IPS-15b (cell line): ENCODE measurements at regions not wholly inside any gene's neighbourhood (a gene's known extent, or its start where the extent isn't known, plus 50 kb on each side); places are given as distances from the start of the nearest gene placed in this dataset.

ENCODE experiments used
- H3K27me3 ChIP-seq: one replicate; pipeline ENCODE4 v1.6.1; 2013; ENCODE audit warnings: low read length; ENCODE audit not compliant: control insufficient read depth, insufficient read depth
- H3K36me3 ChIP-seq: one replicate; pipeline ENCODE4 v1.6.1; 2013; ENCODE audit warnings: low read length; ENCODE audit not compliant: control insufficient read depth, insufficient read depth
- H3K4me1 ChIP-seq: one replicate; pipeline ENCODE4 v1.6.1; 2013; ENCODE audit warnings: mild to moderate bottlenecking, low read length; ENCODE audit not compliant: control insufficient read depth, insufficient read depth
- H3K4me3 ChIP-seq: one replicate; pipeline ENCODE4 v1.5.1; 2013; ENCODE audit warnings: low read depth, low read length
- H3K9ac ChIP-seq: one replicate; pipeline ENCODE4 v1.6.1; 2013; ENCODE audit warnings: low read depth, mild to moderate bottlenecking, low read length
- H3K9me3 ChIP-seq: one replicate; pipeline ENCODE4 v1.6.1; 2013; ENCODE audit warnings: mild to moderate bottlenecking, low read length; ENCODE audit not compliant: control insufficient read depth, insufficient read depth

DNA sequence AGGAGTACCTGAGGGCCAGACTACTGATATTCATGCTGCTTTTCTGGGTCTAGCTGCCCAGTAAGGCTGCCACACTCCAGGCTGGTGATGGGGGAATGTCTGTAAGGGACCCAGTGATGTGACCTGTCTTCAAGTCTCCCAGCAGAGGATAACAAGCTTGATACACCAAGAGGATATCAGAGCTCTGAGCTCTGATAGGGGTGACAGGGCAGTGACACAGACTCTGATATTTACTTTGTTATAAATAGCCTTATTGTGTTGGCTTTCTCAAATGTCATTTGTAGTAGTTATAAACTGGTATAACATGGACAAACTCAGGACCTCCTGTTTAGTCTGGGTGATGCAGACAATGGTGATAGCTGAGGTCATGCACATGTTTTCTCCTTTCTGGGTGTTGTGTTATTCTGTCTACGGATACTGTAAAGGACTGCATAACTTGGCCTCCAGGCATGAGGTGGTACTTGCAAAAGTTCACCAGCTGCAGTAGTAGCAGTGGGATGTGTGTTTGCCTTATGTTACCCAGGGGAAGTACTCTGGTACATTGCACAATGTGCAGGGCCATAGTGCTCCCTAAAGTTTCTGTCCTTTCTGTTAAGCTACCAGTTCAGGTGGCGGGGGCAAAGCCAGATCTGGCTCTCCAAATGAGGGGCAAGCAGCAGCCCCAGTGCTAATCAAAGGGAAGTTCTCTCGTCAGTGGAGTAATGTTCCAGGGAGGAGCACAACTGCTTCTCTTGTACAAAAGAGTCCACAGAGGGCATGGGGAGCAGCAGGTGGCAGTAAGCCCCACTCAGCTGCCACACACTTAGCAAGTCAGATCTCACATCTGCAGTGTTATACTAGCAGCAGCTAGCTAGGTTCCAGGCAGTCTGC, 812.2 kb downstream of the JRKL start:
- H3K27me3 ChIP-seq, result no peaks in the 10 kb centered on the region
- no peaks in the 10 kb centered on the region for H3K9me3 ChIP-seq
- peaks cover 2% of the 10 kb centered on the region for H3K4me1 ChIP-seq
- H3K4me3 ChIP-seq, result no peak overlapping the region
- H3K36me3 ChIP-seq, result no peaks in the 10 kb centered on the region
- H3K9ac ChIP-seq, result no peak overlapping the region

DNA sequence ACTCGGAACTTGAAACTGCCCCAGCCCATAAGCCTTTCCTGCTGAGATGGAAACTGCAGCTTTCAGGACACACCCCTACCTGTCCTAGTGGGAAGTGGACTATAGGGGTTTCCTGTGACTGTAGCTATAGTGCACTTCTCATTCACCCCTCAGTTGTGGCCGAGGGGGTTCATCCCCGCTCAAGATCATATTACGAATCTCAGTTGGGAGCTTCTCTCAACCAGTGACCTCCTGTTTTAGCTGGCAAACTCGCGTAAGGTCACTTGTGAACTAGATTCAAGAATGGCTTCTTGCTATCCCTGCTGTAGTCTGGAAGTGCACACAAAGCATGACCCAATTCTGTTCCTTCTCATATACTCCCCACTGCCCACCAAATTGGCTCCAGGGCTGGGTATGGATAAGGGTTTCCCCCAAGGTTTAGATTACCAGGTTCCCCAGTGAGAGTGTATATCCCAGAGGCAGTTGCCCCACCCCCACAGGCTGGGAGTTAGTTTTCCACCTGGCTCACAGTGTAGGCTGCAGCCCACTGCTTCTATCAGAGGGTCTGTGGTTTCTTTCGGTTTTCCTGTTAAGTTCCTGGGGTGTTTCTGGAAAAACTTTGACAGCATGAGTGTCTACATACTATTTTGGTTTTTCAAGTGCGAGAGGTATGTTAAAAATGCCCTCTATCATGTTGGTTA, 812.9 kb downstream of the JRKL start:
- H3K9me3 ChIP-seq, result no peaks in the 10 kb centered on the region
- H3K9ac ChIP-seq, result no peak overlapping the region
- no peaks in the 10 kb centered on the region for H3K36me3 ChIP-seq
- H3K4me1 ChIP-seq, result peaks cover 2% of the 10 kb centered on the region
- no peak overlapping the region for H3K4me3 ChIP-seq
- no peaks in the 10 kb centered on the region for H3K27me3 ChIP-seq

DNA sequence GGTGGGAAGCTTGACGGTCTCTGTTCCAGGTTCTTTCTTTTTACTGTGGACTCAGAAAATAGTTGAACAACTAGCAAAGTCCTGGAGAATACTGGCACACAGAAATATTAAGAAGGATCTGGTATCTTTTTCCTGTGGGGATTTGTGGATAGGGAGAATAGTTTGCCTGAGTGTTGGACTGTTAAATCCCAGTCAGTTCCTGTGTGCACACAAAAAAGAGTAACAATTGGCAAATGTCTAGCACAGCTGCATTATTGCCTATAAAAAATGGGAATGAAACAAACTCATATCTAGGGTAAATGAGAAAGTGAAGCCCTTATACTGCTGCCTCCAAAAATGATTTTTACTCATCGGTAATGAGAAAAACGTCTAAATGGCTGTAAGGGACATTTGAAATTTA, 828.2 kb downstream of the JRKL start:
- Histone ChIP-seq H3K36me3 (no peaks in the 10 kb centered on the region), H3K4me1 (no peaks in the 10 kb centered on the region), H3K9me3 (no peaks in the 10 kb centered on the region)

DNA sequence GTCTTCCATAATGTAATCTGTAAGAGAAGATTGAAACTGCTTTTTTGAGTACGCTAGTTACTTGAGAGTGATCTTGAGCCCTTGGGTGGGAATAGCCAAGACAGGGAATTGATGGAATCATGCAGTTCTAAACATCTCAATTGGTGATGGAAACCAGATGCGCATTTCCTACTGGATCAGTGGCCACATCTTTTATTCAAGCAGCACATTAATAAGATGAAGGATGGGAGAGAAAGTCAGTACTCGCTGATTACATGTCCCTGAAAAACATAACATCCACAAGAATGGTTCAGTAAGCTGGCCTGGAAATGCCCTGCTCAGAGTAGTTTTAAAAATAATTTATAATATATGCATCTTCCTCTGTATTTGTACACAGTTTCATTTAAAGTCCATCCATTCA, 833.8 kb downstream of the JRKL start:
- H3K4me3 ChIP-seq, result no peak overlapping the region
- H3K27me3 ChIP-seq, result no peaks in the 10 kb centered on the region
- H3K36me3 ChIP-seq, result no peaks in the 10 kb centered on the region
- no peak overlapping the region for H3K9ac ChIP-seq
- no peaks in the 10 kb centered on the region for H3K4me1 ChIP-seq
- no peaks in the 10 kb centered on the region for H3K9me3 ChIP-seq

More for the DNA sequence above, 828.2 kb downstream of the JRKL start:
- Histone ChIP-seq H3K4me3 (no peak overlapping the region), H3K27me3 (no peaks in the 10 kb centered on the region), H3K9ac (no peak overlapping the region)

DNA sequence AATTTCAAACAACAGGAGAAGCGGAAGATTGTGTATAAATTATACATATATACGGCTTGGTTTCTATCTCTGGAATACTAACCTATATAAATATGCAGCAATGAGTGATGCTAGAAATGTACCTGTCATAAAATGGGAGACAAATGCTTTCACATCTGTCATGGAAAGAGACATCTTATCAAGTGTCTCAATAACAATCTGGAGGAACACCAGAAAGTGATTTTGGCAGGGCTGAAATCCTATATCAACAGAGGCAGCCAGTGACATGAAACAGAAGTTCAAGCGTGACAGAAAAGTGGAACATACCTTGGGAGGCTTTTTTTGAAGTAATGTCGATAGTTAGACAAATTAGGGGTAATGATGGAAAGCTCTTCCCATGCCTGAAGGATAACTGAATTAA, 834.6 kb downstream of the JRKL start:
- Histone ChIP-seq H3K36me3 (no peaks in the 10 kb centered on the region), H3K4me3 (no peak overlapping the region), H3K4me1 (no peaks in the 10 kb centered on the region), H3K9me3 (no peaks in the 10 kb centered on the region), H3K27me3 (no peaks in the 10 kb centered on the region), H3K9ac (no peak overlapping the region)

DNA sequence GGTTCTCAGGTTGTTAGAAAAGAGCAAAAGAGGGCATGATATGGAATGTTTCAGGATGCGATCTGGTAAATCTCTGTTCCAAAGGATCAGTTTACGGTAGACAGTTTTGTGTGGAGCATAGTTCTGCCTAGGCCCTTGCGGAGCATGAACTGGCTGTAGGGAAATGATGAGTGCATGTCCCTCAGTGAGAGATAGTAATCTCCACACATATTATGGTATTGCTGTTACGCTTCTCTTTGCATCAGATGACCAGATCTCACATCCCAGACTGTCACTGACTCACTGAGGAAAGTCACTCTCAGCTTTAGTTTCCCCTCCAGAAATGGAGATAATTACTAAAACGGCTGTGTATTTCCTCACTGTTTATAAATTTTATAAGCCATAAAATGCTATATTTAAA, 836.0 kb downstream of the JRKL start:
- Histone ChIP-seq H3K9me3 (no peaks in the 10 kb centered on the region), H3K4me1 (no peaks in the 10 kb centered on the region), H3K27me3 (no peaks in the 10 kb centered on the region), H3K36me3 (no peaks in the 10 kb centered on the region), H3K4me3 (no peak overlapping the region), H3K9ac (no peak overlapping the region)

DNA sequence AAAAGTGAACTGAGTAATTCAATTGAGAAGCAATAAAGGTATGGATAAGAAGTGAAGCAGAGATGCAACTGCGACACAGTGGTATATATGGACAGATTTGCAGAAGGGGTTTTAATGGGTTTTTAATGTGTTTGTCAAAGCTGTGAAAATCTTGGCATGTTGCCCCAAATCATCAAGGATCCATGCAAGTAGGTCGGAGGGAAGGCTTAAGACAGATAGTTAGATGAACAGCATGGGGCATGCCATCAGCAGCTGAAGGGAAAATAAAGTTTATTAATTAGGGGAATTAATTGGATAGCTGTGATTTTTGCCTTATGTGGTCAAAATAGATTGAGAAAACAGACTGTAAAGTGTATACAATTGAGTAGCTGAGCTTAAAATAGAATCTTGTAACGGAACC, 840.1 kb downstream of the JRKL start:
- no peaks in the 10 kb centered on the region for H3K36me3 ChIP-seq
- H3K9ac ChIP-seq, result no peak overlapping the region
- no peaks in the 10 kb centered on the region for H3K4me1 ChIP-seq

DNA sequence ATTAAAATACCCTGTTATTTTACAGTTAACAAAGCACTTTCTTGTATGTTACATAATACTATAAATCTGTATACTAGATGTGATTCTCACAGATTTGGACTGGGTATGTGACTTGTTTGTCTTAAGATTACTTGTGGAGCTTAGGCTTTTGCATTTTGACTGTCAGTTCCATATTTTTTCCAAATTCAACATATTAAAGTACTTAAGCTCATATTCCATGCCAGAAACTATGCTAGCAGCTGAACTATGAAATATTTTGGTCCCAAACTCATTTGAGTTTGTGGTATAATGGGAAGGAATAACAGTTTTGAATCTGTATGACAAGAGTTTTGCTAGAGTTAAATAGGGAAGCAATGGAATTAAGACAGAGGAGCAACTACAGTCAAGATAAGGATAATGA, 841.4 kb downstream of the JRKL start:
- no peak overlapping the region for H3K4me3 ChIP-seq
- no peaks in the 10 kb centered on the region for H3K9me3 ChIP-seq
- H3K36me3 ChIP-seq, result no peaks in the 10 kb centered on the region
- H3K9ac ChIP-seq, result no peak overlapping the region
- no peaks in the 10 kb centered on the region for H3K27me3 ChIP-seq
- H3K4me1 ChIP-seq, result no peaks in the 10 kb centered on the region

More for the DNA sequence above, 840.1 kb downstream of the JRKL start:
- H3K4me3 ChIP-seq, result no peak overlapping the region
- no peaks in the 10 kb centered on the region for H3K9me3 ChIP-seq
- H3K27me3 ChIP-seq, result no peaks in the 10 kb centered on the region

DNA sequence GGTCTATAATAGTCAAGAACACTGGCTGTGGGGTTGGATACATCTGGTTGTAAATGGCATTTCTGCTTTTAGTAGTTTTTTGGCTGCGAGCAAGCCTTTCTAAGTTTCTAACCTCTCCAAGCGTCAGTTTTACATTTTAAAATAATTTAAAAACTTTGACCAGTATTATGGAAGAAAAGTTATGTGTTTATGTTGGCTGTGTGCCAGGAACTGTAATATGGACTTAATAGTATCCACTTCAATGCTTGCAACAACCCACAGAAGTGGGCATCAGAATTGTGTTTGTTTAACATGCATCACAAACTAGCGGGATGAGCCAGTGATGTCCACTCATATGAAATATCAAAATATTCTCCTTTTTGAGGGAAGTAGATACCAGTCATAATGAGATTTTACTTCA, 844.2 kb downstream of the JRKL start:
- Histone ChIP-seq H3K4me1 (no peaks in the 10 kb centered on the region), H3K4me3 (no peak overlapping the region), H3K36me3 (no peaks in the 10 kb centered on the region), H3K27me3 (no peaks in the 10 kb centered on the region), H3K9ac (no peak overlapping the region), H3K9me3 (no peaks in the 10 kb centered on the region)

DNA sequence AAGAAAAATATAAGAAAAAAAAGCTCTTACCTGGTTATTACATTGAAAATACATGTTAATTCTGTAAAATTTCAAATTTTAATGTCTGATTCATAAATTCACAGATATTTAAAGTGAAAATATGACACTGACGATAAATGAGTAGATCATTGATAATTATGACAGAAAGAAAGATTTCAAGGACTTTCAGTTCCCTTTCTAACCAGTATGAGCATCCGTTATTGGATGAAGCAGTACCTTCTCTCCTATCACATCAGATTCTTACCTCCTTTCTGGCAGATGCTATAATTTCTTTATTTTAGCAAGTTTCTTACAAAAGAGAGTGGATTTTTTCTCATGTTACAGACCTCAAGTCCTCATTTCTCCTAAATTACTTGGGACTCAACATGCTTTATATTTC, 847.3 kb downstream of the JRKL start:
- Histone ChIP-seq H3K9me3 (no peaks in the 10 kb centered on the region), H3K4me1 (no peaks in the 10 kb centered on the region), H3K9ac (no peak overlapping the region), H3K27me3 (no peaks in the 10 kb centered on the region), H3K36me3 (no peaks in the 10 kb centered on the region), H3K4me3 (no peak overlapping the region)

DNA sequence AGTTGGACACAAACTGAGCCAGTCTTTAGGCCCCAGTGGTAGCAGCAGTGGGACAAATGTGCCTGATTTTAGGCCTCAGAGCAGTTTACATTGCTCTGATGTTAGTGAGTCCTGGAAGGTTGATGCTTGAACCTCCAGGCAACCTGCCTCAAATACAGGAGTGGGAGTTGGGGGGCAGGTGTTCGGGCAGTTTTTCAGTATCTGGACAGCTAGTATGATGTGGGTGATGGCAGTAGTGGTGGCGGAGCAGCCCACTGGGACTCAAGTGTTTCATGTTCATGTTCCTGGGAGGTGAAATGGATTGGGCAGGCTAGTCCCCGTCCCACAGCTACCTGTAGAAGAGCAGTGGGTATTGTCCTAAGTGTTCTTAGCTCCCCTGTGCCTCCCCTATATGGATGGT, 857.8 kb downstream of the JRKL start:
- no peaks in the 10 kb centered on the region for H3K4me1 ChIP-seq
- H3K9ac ChIP-seq, result no peak overlapping the region
- no peak overlapping the region for H3K4me3 ChIP-seq
- H3K27me3 ChIP-seq, result no peaks in the 10 kb centered on the region
- no peaks in the 10 kb centered on the region for H3K9me3 ChIP-seq
- no peaks in the 10 kb centered on the region for H3K36me3 ChIP-seq

DNA sequence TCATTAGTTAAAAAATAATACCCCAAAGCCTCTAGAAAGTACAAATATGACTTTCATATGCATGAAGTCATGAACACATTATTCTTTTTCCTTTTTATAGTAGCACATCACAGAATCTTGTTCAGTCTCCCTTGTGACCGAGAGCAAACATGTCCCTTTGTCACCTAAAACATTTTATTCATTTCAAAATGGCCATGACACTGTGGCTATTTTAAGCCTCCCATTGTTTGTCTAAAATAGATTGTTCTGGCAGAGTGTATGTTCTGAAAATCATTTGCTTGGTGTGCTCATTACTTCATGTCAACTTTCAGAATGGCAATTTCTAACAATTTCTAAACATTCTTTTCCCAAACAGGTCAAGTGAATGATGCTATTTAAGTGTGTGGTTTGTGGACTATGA, 865.0 kb downstream of the JRKL start:
- Histone ChIP-seq H3K4me1 (no peaks in the 10 kb centered on the region), H3K36me3 (no peaks in the 10 kb centered on the region), H3K9ac (no peak overlapping the region), H3K4me3 (no peak overlapping the region), H3K27me3 (no peaks in the 10 kb centered on the region), H3K9me3 (no peaks in the 10 kb centered on the region)
